ENCODE measurements at regions not wholly inside any gene's neighbourhood (a gene's known extent, or its start where the extent isn't known, plus 50 kb on each side); places are given as distances from the start of the nearest gene placed in this dataset.

- Histone ChIP-seq H3F3A (ENCODE audit: insufficient read depth, low read length) (no peaks in the 10 kb centered on the region), H3K9me2 (ENCODE audit: low read depth, low read length) (no peaks in the 10 kb centered on the region), H3K79me2 (ENCODE audit: insufficient read depth, low read length) (no peaks in the 10 kb centered on the region), H3K4me3 (ENCODE audit: low read depth, low read length, poor library complexity, severe bottlenecking) (no peak overlapping the region), H3K9me3 (ENCODE audit: low read length) (no peaks in the 10 kb centered on the region), H3K9ac (ENCODE audit: low read length) (no peak overlapping the region), H2AFZ (ENCODE audit: low read length) (no peak overlapping the region), H3K4me1 (ENCODE audit: insufficient read depth, low read length, severe bottlenecking) (no peaks in the 10 kb centered on the region), H3K27me3 (ENCODE audit: insufficient read depth, low read length) (no peaks in the 10 kb centered on the region), H4K20me1 (ENCODE audit: insufficient read depth, low read length) (no peaks in the 10 kb centered on the region), H3K27ac (ENCODE audit: low read depth, low read length, poor library complexity, severe bottlenecking) (no peak overlapping the region), H3K4me2 (ENCODE audit: low read length) (no peak overlapping the region), H3K36me3 (ENCODE audit: insufficient read depth, low read length) (no peaks in the 10 kb centered on the region)
- no peak for TF ChIP-seq EZH2 (IDR thresholded peaks at IDR 0.05; ENCODE audit: borderline replicate concordance, low read length)
- TF ChIP-seq, protein P1, sequence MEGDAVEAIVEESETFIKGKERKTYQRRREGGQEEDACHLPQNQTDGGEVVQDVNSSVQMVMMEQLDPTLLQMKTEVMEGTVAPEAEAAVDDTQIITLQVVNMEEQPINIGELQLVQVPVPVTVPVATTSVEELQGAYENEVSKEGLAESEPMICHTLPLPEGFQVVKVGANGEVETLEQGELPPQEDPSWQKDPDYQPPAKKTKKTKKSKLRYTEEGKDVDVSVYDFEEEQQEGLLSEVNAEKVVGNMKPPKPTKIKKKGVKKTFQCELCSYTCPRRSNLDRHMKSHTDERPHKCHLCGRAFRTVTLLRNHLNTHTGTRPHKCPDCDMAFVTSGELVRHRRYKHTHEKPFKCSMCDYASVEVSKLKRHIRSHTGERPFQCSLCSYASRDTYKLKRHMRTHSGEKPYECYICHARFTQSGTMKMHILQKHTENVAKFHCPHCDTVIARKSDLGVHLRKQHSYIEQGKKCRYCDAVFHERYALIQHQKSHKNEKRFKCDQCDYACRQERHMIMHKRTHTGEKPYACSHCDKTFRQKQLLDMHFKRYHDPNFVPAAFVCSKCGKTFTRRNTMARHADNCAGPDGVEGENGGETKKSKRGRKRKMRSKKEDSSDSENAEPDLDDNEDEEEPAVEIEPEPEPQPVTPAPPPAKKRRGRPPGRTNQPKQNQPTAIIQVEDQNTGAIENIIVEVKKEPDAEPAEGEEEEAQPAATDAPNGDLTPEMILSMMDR (IDR thresholded peaks at IDR 0.05; ENCODE audit: low read length) = no peak
These were observed 77.0 kb upstream of the MAP1B start for GRCh38 chr5:72030237-72030636.

- H3K4me1 ChIP-seq (ENCODE audit: insufficient read depth, low read length, severe bottlenecking) = no peaks in the 10 kb centered on the region
- H3K9ac ChIP-seq (ENCODE audit: low read length) = no peak overlapping the region
- H3K79me2 ChIP-seq (ENCODE audit: insufficient read depth, low read length) = no peaks in the 10 kb centered on the region
- no peaks in the 10 kb centered on the region for H3K36me3 ChIP-seq (ENCODE audit: insufficient read depth, low read length)
- no peak overlapping the region for H3K27ac ChIP-seq (ENCODE audit: low read depth, low read length, poor library complexity, severe bottlenecking)
- H3K9me2 ChIP-seq (ENCODE audit: low read depth, low read length) = no peaks in the 10 kb centered on the region
- no peak overlapping the region for H3K4me2 ChIP-seq (ENCODE audit: low read length)
- no peak for TF ChIP-seq EZH2 (IDR thresholded peaks at IDR 0.05; ENCODE audit: borderline replicate concordance, low read length)
- TF ChIP-seq, protein P1 (IDR thresholded peaks at IDR 0.05; ENCODE audit: low read length) = no peak
- H3F3A ChIP-seq (ENCODE audit: insufficient read depth, low read length) = no peaks in the 10 kb centered on the region
- H3K4me3 ChIP-seq (ENCODE audit: low read depth, low read length, poor library complexity, severe bottlenecking) = no peak overlapping the region
- H3K27me3 ChIP-seq (ENCODE audit: insufficient read depth, low read length) = no peaks in the 10 kb centered on the region
- no peaks in the 10 kb centered on the region for H4K20me1 ChIP-seq (ENCODE audit: insufficient read depth, low read length)
- no peak overlapping the region for H2AFZ ChIP-seq (ENCODE audit: low read length)
- H3K9me3 ChIP-seq (ENCODE audit: low read length) = no peaks in the 10 kb centered on the region
These were observed 74.5 kb upstream of the MAP1B start for GRCh38 chr5:72032788-72033187.

DNA sequence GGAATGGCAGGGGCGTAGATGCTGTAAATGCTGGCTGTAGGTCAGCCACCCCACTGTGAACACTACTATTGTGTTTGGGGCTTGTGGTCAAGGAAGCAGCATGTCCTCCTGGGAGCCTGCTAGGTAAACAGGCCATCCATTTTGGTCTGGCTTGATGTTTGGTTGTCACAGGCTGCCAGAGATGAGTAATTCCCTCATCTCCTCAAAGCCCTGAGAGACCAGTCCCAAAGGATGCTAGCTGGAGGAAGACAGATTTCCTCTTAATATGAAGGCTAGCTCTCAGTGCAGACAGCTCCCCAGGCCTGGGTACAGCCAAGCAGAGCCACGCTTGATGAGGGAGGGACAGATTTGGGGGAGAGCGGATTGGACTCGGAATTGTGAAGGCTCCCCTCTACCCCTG is 72.5 kb upstream of the MAP1B start:
- Histone ChIP-seq H3K4me1 (ENCODE audit: insufficient read depth, low read length, severe bottlenecking) (no peaks in the 10 kb centered on the region), H3K27me3 (ENCODE audit: insufficient read depth, low read length) (no peaks in the 10 kb centered on the region), H4K20me1 (ENCODE audit: insufficient read depth, low read length) (no peaks in the 10 kb centered on the region), H3K4me3 (ENCODE audit: low read depth, low read length, poor library complexity, severe bottlenecking) (no peak overlapping the region), H3K9me3 (ENCODE audit: low read length) (no peaks in the 10 kb centered on the region), H3K79me2 (ENCODE audit: insufficient read depth, low read length) (no peaks in the 10 kb centered on the region), H3K9me2 (ENCODE audit: low read depth, low read length) (no peaks in the 10 kb centered on the region), H3K27ac (ENCODE audit: low read depth, low read length, poor library complexity, severe bottlenecking) (no peak overlapping the region), H3K4me2 (ENCODE audit: low read length) (no peak overlapping the region), H2AFZ (ENCODE audit: low read length) (no peak overlapping the region), H3K36me3 (ENCODE audit: insufficient read depth, low read length) (no peaks in the 10 kb centered on the region), H3F3A (ENCODE audit: insufficient read depth, low read length) (no peaks in the 10 kb centered on the region), H3K9ac (ENCODE audit: low read length) (no peak overlapping the region)
- no peak for TF ChIP-seq EZH2 (IDR thresholded peaks at IDR 0.05; ENCODE audit: borderline replicate concordance, low read length)
- TF ChIP-seq, protein P1 (IDR thresholded peaks at IDR 0.05; ENCODE audit: low read length) = no peak

All from OCI-LY1 (cell line).